Adipocyte (in vitro differentiated cells): ENCODE measurements at regions not wholly inside any gene's neighbourhood (a gene's known extent, or its start where the extent isn't known, plus 50 kb on each side); places are given as distances from the start of the nearest gene placed in this dataset.

Experiments
- DNase-seq: peaks from one replicate; pipeline ENCODE4 v3.0.0-alpha.2; 2015; ENCODE audit warnings: low read depth
- H3K27me3 ChIP-seq: replicated peaks from 2 replicates; pipeline ENCODE4 v1.7.0; 2013; ENCODE audit warnings: mild to moderate bottlenecking, low read length, moderate library complexity; ENCODE audit not compliant: control insufficient read depth, insufficient read depth
- H3K36me3 ChIP-seq: 2 replicates; pipeline ENCODE4 v1.7.0; 2013; ENCODE audit warnings: low read length, mild to moderate bottlenecking, moderate library complexity; ENCODE audit not compliant: control insufficient read depth, insufficient read depth, severe bottlenecking
- H3K4me1 ChIP-seq: 2 replicates; pipeline ENCODE4 v1.7.0; 2013; ENCODE audit warnings: mild to moderate bottlenecking, low read length, moderate library complexity; ENCODE audit not compliant: control insufficient read depth, insufficient read depth
- H3K4me3 ChIP-seq: 2 replicates; pipeline ENCODE4 v1.7.0; 2013; ENCODE audit warnings: mild to moderate bottlenecking, low read length, moderate library complexity
- H3K9ac ChIP-seq: 2 replicates; pipeline ENCODE4 v1.7.0; 2013; ENCODE audit warnings: mild to moderate bottlenecking, low read length, moderate library complexity
- H3K9me3 ChIP-seq: 2 replicates; pipeline ENCODE4 v1.7.0; 2013; ENCODE audit warnings: mild to moderate bottlenecking, low read length, moderate library complexity; ENCODE audit not compliant: control insufficient read depth

DNA sequence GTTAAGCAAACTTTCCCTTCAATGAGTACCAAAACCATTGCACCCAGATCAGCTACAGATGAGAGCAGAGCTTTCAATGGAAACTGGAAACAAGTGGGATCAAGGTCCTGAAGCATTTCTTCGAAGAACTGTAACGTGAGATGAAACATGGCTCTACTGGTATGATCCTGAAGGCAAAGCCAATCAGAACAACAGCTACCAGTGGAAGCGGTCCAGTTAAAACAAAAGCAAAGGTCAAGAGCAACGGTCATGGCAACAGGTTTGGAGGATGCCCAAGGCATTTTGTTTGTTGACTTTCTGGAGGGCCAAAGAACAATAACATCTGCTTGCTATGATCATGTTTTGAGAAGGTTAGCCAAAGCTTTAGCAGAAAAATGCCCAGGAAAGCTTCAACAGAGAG is 137.9 kb upstream of the CPSF6 start:
- DNase-seq, result peak; percentile 80
- Histone ChIP-seq H3K27me3 (no peaks in the 10 kb centered on the region), H3K4me1 (peaks cover 11% of the 10 kb centered on the region), H3K9me3 (no peaks in the 10 kb centered on the region), H3K4me3 (no peak overlapping the region), H3K9ac (no peak overlapping the region), H3K36me3 (no peaks in the 10 kb centered on the region)

DNA sequence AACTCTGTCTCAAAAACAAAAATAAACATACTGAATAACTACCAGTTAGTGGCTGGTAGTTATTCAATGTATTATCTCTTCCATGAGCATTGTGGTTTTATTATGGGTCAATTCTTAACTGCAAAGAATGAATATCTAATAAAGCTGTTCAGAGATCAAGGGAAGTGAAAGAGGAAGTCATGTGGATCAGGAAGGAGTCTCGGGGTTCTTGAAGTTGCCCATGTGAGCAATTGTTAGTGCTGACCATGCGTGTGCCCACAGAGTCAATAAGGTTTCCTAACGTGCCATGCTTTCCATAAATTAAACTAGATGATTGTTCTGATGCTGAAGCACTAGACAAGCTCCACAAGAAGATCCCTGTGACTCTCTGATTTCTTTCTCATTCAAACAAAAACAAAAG is 136.5 kb upstream of the CPSF6 start:
- H3K4me3 ChIP-seq, result no peak overlapping the region
- H3K27me3 ChIP-seq, result no peaks in the 10 kb centered on the region
- DNase-seq, result no peak
- H3K36me3 ChIP-seq, result no peaks in the 10 kb centered on the region
- H3K4me1 ChIP-seq, result peaks cover 17% of the 10 kb centered on the region
- no peaks in the 10 kb centered on the region for H3K9me3 ChIP-seq
- H3K9ac ChIP-seq, result no peak overlapping the region

DNA sequence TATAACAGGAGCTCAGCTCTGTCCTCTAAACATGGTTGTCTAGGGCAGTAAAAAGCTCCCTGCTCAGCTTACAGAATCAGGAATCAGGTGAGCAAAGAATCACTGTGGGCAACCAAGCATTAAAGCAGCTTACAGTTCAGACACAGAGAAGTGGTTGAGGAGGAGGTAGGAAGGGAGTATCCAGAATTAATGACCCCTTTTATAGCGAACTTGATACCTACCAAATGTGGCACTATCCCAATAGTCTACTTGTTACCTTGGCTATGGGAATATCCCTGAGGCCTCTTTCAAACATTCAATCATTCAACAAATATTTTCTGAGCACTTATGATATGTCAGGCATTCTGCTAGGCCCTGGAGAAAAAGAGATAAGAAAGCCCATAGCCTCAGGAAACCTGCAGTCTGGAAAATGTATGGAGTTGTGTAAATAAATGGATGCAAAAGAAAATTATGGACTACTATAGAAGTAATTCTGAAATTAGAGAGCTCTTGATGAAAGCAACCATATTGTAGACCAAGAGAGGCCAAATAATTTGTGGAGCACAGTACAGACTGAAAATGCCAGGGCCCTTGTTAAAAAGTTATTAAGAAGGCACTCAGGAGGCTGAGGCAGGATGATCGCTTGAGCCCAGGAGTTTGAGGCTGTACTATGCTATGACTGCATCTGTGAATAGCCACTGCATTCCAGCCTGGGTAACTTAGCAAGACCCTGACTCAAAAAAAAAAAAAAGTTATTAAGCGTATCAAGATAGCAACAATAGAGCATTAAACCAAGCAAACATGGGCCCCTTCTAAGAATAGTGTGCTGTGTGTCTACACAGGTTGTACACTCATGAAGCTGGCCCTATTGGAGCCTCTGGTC is 134.0 kb upstream of the CPSF6 start:
- Histone ChIP-seq H3K9ac (no peak overlapping the region), H3K4me1 (peaks cover 24% of the 10 kb centered on the region), H3K4me3 (no peak overlapping the region), H3K27me3 (no peaks in the 10 kb centered on the region), H3K9me3 (no peaks in the 10 kb centered on the region), H3K36me3 (no peaks in the 10 kb centered on the region)
- DNase-seq, result no peak

DNA sequence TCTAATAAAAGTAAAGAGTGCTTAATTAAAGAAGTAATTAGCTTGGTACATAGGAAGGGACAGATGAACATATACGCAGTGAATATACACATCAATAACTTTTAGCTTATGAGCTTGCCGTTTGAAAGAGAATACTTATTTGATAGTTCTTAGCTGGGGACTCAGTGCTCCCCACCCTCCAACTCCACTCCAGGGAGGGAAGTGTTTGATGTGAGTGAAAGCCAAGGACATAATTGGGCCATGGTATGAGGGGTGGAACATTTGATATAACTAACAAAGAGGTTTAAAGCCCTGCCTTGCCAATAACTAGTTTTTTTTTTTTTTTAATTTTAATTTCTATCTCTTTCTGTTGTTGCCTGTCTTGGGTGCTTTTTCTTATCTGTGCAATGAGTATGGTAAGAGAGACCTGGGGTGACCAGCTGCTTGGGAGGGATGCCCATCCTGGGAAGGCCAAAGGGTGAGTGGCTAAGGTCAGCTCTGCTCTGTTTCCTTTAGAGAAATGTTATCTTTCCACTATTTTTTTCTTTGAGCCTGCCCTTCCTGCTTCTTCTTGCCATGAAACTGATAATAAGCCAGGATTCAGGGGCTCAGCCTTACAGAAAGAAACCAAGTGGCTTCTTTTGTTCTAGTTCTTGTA is 132.8 kb upstream of the CPSF6 start:
- no peaks in the 10 kb centered on the region for H3K27me3 ChIP-seq
- no peaks in the 10 kb centered on the region for H3K36me3 ChIP-seq
- peaks cover 17% of the 10 kb centered on the region for H3K4me1 ChIP-seq
- no peaks in the 10 kb centered on the region for H3K9me3 ChIP-seq
- no peak overlapping the region for H3K4me3 ChIP-seq
- H3K9ac ChIP-seq, result no peak overlapping the region
- no peak for DNase-seq

DNA sequence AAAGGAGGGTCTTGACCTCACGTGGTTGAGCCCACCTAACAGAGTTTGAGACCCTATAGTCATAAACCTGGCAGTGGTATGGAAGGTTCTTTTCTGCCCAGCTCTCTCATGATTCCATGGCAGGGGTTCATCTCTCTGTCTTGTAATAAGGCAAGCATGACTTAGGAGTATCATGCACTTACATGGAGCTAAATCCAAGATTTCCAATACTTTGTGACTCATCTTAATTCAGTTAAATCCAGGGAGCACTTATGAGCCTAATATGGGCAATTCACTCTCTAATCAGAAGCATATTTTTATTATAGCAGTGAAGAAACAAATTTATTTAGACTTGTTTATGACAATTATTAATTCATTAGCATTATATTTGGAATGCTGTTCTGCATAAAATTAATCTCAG is 131.8 kb upstream of the CPSF6 start:
- H3K4me3 ChIP-seq, result no peak overlapping the region
- H3K36me3 ChIP-seq, result no peaks in the 10 kb centered on the region
- no peaks in the 10 kb centered on the region for H3K9me3 ChIP-seq
- DNase-seq, result peak; percentile 33
- no peaks in the 10 kb centered on the region for H3K27me3 ChIP-seq
- no peak overlapping the region for H3K9ac ChIP-seq
- H3K4me1 ChIP-seq, result peaks cover 13% of the 10 kb centered on the region

DNA sequence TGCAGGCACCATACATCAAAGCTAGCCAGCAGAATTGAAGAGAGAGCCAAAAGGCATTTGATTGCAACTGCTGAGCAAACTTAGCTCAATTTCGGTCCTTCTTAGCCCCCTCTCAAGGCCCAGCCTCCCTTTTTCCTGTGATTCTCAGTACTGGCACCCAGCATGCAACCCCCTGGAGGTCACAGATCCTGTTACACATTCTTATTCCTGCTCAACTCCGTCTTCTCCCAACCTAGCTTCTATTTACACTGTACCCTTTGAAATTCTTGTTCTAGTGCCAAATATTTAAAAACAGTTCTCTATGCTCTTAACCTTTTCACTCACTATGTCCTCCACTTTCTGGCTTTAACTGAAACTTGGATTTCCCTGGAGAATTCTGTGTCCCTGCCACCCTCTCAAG is 131.3 kb upstream of the CPSF6 start:
- no peaks in the 10 kb centered on the region for H3K9me3 ChIP-seq
- peak; percentile 59 for DNase-seq
- peaks cover 13% of the 10 kb centered on the region for H3K4me1 ChIP-seq
- H3K9ac ChIP-seq, result no peak overlapping the region
- H3K4me3 ChIP-seq, result no peak overlapping the region
- no peaks in the 10 kb centered on the region for H3K27me3 ChIP-seq
- H3K36me3 ChIP-seq, result no peaks in the 10 kb centered on the region

DNA sequence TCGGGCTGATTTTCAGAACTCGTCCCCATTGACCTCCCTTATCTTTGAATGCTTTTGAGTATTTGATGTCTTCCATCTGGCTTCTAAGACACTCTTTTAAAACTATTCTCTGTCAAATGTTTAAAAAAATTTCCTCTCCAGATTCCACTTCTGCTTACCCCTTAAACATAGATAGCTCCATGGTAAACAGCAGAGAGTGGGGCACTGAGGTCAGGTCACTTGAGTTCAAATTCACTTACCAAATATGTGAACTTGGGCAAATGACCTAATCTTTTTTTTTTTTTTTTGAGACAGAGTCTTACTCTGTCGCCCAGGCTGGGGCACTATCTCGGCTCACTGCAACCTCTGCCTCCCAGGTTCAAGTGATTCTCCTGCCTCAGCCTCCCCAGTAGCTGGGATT is 126.8 kb upstream of the CPSF6 start:
- Histone ChIP-seq H3K9ac (no peak overlapping the region), H3K27me3 (no peaks in the 10 kb centered on the region), H3K4me1 (peaks cover 9% of the 10 kb centered on the region), H3K9me3 (no peaks in the 10 kb centered on the region), H3K4me3 (no peak overlapping the region), H3K36me3 (no peaks in the 10 kb centered on the region)
- no peak for DNase-seq

DNA sequence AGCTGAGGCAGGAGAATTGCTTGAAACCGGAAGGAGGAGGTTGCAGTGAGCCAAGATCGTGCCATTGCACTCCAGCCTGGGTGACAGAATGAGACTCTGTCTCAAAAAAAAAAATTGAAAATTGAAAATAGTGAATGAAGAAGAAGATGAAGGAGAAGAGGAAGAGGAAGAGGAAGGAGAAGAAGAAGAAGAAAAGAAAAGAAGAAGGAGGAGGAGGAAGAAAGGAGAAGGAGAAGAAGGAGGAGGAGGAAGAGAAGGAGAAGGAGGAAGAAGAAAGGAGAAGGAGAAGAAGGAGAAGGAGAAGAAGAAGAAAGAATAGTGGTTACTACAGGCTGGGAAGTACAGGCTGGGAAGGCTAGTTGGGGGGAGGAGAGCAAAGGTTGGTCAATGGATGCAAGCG is 124.3 kb upstream of the CPSF6 start:
- peaks cover 11% of the 10 kb centered on the region for H3K27me3 ChIP-seq
- no peak overlapping the region for H3K9ac ChIP-seq
- no peaks in the 10 kb centered on the region for H3K4me1 ChIP-seq
- H3K36me3 ChIP-seq, result no peaks in the 10 kb centered on the region
- no peaks in the 10 kb centered on the region for H3K9me3 ChIP-seq
- no peak overlapping the region for H3K4me3 ChIP-seq
- no peak for DNase-seq

DNA sequence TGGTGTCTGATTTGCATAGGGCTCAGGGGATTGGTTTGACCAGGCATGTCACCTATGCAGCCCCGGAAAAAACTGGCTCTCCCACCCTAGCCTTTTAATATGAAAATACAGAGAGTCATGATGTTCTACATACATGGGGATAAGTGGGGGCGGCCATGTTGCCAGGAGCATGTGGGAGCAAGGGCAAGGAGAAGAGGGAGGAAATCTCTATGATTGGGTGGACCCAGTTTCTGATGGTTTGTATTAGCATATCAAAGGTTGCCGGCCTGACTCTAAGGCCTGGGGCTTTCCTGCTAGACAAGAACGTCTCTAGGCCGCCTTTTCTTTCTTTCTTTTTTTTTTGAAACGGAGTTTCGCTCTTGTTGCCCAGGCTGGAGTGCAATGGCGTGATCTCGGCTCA is 123.4 kb upstream of the CPSF6 start:
- Histone ChIP-seq H3K4me3 (no peak overlapping the region), H3K36me3 (no peaks in the 10 kb centered on the region), H3K4me1 (no peaks in the 10 kb centered on the region), H3K9ac (no peak overlapping the region), H3K9me3 (no peaks in the 10 kb centered on the region), H3K27me3 (peaks cover 11% of the 10 kb centered on the region)
- DNase-seq, result no peak

DNA sequence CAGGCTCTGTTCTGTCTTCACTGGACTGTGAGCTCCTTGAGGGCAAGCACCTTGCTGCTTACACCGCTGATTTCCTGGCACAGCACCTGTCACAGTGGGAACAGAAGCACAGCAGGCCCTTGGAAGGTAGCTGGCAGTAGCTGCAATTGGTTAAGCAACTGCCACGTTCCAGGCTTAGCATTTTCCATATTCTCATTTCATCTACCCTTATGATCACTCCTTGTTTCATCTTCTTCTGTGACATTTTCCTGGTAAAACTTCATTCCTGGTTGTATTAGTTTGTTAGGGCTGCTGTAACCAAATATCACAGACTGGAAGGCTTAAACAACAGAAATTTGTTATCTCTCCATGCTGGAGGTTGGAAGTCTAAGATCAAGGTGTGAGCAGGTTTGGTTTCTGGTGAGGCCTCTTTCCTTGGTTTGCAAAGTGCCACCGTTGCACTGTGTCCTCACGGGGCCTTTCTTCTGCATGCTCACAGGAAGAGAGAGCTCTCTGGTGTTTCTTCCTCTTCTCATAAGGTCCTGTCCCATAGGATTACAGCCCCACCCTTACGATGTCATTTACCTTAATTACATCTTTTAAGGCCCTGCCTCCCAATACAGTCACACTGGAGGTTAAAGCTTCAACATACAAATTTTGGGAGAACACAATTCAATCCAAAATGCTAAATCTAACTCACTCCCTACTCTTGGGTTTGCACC is 121.7 kb upstream of the CPSF6 start:
- DNase-seq, result no peak
- Histone ChIP-seq H3K9ac (no peak overlapping the region), H3K9me3 (no peaks in the 10 kb centered on the region), H3K4me3 (no peak overlapping the region), H3K4me1 (no peaks in the 10 kb centered on the region), H3K27me3 (peaks cover 11% of the 10 kb centered on the region), H3K36me3 (no peaks in the 10 kb centered on the region)

DNA sequence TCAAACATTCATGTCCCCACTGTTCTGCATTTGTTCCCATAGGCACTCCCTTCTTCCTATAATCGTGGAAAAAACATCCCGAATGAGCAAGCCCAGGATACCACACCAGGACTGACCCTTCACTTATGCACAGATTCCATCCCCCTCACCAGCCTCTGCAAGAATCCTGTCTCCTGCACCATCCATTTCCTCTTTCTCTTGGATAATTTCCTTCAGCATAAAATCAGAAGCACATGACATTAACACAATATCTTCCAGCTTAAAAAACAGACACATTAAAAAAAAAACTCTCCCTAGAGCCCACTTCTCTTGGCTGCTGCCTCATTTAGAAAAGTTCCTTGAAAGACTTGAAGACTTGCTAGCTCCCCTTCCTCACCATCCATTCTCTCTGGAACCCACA is 120.9 kb upstream of the CPSF6 start:
- no peaks in the 10 kb centered on the region for H3K9me3 ChIP-seq

More for the DNA sequence above, 120.9 kb upstream of the CPSF6 start:
- H3K36me3 ChIP-seq, result no peaks in the 10 kb centered on the region
- no peak for DNase-seq
- H3K27me3 ChIP-seq, result peaks cover 19% of the 10 kb centered on the region
- H3K4me1 ChIP-seq, result no peaks in the 10 kb centered on the region
- no peak overlapping the region for H3K4me3 ChIP-seq
- no peak overlapping the region for H3K9ac ChIP-seq
